AG08396 (cell line): ENCODE measurements at regions not wholly inside any gene's neighbourhood (a gene's known extent, or its start where the extent isn't known, plus 50 kb on each side); places are given as distances from the start of the nearest gene placed in this dataset.

Source experiments
- DNase-seq: peaks from one replicate; pipeline ENCODE4 v3.0.0; 2012; ENCODE audit warnings: low spot score, mixed read lengths

DNA sequence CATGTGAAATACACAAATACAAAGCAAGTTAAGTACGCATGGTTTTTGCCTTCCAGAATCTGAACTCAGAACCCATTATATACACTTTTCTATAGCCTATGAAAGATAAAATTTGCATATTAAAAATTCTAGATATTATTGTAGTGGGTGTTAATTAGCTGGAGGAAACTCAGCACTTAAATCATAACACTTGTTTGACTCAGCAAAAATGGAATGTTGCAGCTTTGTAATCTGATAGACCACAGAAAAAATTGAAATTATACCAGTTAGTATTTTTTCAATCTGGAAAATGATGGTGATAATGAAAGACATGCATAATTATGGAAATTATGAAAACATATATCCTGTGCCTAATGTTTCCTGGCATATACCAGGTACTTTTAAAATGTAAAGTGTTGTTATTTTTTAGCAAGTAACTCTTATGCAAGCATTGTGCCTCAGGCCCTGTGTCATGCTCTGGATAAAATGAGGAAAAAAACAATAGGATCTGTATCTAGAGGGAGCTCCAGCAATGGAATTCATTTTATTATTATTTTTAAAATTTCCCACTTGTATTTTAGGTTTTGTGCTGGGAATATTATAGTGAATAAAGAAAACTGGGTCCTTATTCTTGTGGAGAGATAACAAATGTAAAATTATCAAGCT is 490.4 kb upstream of the SEMA3A start:
- no peak for DNase-seq

GRCh38 chr7:84682543-84682942 is 488.0 kb upstream of the SEMA3A start:
- no peak for DNase-seq

- DNase-seq, result no peak
Measured at GRCh38 chr7:84678841-84679240, 484.3 kb upstream of the SEMA3A start.

DNA sequence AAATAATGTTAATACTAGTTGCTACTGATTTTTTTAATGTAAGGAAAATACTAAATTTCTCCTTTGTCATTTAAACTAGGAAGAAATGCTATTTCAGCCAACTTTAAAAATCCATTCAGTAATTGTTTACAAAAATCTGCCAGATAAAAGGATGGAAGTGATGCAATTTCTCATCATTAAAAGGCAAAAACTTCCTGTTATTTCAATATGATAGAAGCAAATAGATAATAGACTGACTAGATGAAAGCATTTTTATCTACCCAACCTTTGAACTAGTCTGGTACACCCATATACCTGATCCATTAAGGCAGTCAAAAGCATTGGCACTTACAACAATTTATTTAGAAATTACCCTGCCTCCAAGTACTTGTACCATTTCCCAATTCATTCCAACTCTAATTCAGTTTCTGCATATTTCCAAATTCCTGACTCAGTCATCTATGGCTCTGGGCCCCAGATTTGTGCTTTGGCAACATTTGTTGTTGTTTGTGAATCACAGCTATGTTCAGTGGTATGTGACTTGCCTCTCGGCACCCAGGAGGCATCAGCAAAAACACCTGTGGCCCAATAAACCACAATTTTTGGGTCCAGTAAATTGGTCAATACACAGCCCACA is 482.6 kb upstream of the SEMA3A start:
- no peak for DNase-seq

DNA sequence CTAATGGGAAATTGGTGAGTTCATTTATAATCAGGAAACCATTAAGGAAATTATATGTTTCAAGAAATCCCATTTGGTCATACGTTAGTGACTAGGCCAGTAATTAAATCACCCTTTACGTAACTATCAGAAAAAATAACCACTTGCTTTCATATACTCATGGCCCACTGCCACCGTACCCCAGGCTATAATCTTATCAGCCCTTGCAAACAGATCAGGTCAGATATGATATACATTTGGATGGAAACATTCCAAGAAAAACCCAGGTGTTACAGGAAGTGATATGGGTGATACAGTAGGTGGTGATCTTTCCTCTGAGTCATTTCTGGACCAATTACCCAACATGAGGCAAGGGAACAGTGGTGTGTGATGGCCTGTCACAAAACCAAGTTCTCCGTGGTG is 481.0 kb upstream of the SEMA3A start:
- no peak for DNase-seq

DNA sequence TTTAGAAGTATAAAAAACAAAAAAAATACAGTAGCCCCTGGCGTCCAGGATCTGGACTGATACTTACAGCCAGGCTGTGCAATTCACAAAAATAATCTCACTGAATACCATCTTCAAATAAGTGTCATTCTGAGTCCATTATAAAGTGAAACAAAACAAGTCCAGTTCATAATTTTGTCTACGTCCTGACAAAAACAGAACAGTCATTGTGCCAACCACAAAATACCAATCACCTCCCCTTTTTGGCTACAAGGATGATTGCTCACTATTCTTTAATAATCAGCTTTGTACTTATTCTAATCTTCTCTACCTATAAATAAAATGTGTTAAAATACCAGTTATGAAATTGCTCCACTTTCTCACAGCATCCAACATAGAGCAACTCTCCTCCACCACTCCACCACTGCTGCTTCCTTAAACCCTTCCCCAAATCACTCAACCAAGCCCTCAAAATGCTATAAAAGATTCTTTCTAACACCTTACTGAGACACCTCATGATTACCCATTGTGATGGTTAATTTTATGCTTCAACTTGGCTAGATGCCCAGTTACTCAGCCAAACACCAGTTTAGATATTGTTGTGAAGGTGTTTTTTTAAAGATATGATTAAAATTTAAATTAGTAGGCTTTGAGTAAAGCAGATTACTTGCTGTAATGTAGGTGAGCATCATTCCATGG is 479.8 kb upstream of the SEMA3A start:
- no peak for DNase-seq

GRCh38 chr7:84669177-84669732 is 474.7 kb upstream of the SEMA3A start:
- DNase-seq, result no peak

- DNase-seq, result no peak
Measured at GRCh38 chr7:84668116-84668515, 473.5 kb upstream of the SEMA3A start.

DNA sequence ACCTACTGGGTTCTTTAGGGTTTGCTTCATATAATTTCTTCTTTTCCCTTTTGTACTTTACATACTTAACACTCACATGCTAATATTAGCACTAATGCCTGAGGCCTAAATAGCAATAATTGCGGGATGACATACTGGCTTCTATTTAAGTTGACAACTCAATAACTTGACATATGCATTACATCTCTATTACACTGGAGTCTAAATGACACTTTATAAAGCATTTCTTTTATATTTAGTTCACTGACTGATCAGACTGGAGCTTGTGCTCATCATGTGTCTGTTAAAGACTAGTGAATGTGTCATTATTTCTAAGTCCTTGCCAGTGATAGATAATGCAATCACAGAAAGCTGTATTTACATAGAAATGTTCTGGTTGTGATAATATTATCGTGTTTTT is 472.1 kb upstream of the SEMA3A start:
- DNase-seq, result no peak

DNA sequence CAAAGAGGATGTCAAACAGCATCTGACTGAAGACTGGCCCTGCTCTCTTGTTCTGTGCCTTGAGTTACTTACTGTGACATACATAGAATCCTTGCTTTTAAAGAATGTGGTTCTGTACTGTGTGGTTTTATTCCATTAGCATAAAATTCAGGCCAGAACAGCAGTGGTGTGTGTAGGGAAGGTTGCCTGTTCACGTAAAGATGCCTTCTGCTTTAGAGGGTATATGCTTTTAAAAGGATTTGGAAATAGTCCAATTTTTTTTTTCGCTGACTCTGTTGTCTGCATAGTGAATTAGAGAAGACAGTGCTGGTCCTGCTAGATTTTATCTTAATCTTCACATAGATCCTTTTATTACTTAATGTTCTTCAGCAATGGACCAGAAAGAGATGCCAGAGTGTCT is 470.8 kb upstream of the SEMA3A start:
- DNase-seq, result no peak

- DNase-seq, result no peak
Measured at GRCh38 chr7:84664626-84665025, 470.0 kb upstream of the SEMA3A start.

GRCh38 chr7:84663224-84663623 is 468.6 kb upstream of the SEMA3A start:
- DNase-seq, result no peak

DNA sequence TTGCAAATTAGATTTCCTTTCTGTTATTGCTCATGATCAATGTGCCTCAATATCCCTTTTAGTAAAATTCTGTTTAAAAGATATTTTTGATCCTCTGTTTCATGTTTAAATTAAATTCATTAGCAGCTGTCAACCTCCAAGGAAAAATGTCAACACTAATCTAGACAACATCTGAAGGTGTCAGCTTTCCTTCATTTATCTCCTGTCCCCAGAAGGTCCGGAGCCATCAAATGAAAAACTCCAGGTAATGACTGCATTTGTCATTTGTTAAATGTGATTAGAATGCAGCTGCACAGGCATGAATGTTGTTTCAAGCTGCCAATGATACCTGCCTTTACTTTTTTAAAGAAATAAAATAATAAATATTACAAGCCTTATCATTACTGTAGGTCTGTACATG is 463.7 kb upstream of the SEMA3A start:
- DNase-seq, result no peak

GRCh38 chr7:84654273-84654672 is 459.7 kb upstream of the SEMA3A start:
- DNase-seq, result no peak

GRCh38 chr7:84651876-84652275 is 457.3 kb upstream of the SEMA3A start:
- DNase-seq, result no peak

- DNase-seq, result peak; percentile 29
Measured at GRCh38 chr7:84647797-84648757, 453.5 kb upstream of the SEMA3A start.

- no peak for DNase-seq
Measured at GRCh38 chr7:84642611-84643010, 448.0 kb upstream of the SEMA3A start.

- DNase-seq, result no peak
Measured at GRCh38 chr7:84640637-84641036, 446.0 kb upstream of the SEMA3A start.

DNA sequence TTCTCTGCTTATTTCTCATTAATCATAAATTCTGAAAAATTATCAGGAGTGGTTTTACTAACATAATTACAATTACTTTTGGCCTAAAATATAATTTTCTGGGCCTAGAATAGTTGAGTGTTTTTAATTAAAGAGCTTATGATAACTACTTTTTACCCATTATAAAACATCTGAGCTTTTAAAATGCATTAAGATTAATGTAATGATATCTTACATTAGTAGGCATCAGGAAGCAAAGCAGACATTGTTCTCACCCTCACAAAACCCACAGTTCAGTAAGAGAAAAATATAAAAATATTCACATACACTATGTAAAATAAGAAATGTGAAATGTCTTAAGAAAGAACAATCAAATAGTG is 443.7 kb upstream of the SEMA3A start:
- no peak for DNase-seq

GRCh38 chr7:84637568-84638338 is 443.2 kb upstream of the SEMA3A start:
- peak; percentile 45 for DNase-seq

DNA sequence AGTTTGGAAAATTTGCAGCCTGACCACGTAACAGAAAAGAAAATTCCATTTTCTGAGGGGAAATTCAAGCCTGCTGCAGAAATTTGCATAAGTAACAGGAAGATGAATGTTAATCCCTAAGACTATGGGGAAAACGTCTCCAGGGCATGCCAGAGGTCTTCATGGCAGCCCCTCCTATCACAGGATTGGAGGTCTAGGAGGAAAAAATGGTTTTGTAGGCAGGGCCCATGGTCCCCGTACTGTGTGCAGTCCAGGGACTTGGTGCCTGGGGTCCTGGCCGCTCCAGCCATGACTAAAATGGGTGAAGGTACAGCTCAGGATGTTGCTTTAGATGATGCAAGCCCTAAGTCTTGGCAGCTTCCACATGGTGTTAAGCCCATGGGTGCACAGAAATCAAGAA is 437.3 kb upstream of the SEMA3A start:
- no peak for DNase-seq
